ENCODE measurements at regions not wholly inside any gene's neighbourhood (a gene's known extent, or its start where the extent isn't known, plus 50 kb on each side); places are given as distances from the start of the nearest gene placed in this dataset.

- no peak for TF ChIP-seq CTCF (conservative IDR thresholded peaks at IDR 0.05; ENCODE audit: low read depth, low read length)
- DNase-seq (ENCODE audit: low read depth): no peak
- H3K4me3 ChIP-seq (ENCODE audit: low read length): no peak overlapping the region
Observed at GRCh38 chr13:97535614-97536013, 101.6 kb downstream of the RAP2A start.

GRCh38 chr13:97537110-97537509 is 103.1 kb downstream of the RAP2A start:
- H3K4me3 ChIP-seq (ENCODE audit: low read length): no peak overlapping the region
- no peak for TF ChIP-seq CTCF (conservative IDR thresholded peaks at IDR 0.05; ENCODE audit: low read depth, low read length)
- no peak for DNase-seq (ENCODE audit: low read depth)

GRCh38 chr13:97538203-97538602 is 104.2 kb downstream of the RAP2A start:
- TF ChIP-seq CTCF (conservative IDR thresholded peaks at IDR 0.05; ENCODE audit: low read depth, low read length): no peak
- no peak overlapping the region for H3K4me3 ChIP-seq (ENCODE audit: low read length)
- DNase-seq (ENCODE audit: low read depth): no peak

GRCh38 chr13:97539651-97540610 is 106.0 kb downstream of the RAP2A start:
- peak; percentile 43 for DNase-seq (ENCODE audit: low read depth)
- no peak overlapping the region for H3K4me3 ChIP-seq (ENCODE audit: low read length)
- no peak for TF ChIP-seq CTCF (conservative IDR thresholded peaks at IDR 0.05; ENCODE audit: low read depth, low read length)

GRCh38 chr13:97540696-97541095 is 106.7 kb downstream of the RAP2A start:
- no peak for DNase-seq (ENCODE audit: low read depth)
- no peak overlapping the region for H3K4me3 ChIP-seq (ENCODE audit: low read length)
- no peak for TF ChIP-seq CTCF (conservative IDR thresholded peaks at IDR 0.05; ENCODE audit: low read depth, low read length)

GRCh38 chr13:97542102-97542685 is 108.2 kb downstream of the RAP2A start:
- no peak for TF ChIP-seq CTCF (conservative IDR thresholded peaks at IDR 0.05; ENCODE audit: low read depth, low read length)
- H3K4me3 ChIP-seq (ENCODE audit: low read length): no peak overlapping the region
- no peak for DNase-seq (ENCODE audit: low read depth)

Data from retinal pigment epithelial cell (primary cell).